ENCODE measurements at regions not wholly inside any gene's neighbourhood (a gene's known extent, or its start where the extent isn't known, plus 50 kb on each side); places are given as distances from the start of the nearest gene placed in this dataset.
A peak's percentile ranks its signal among the peaks of the same experiment; 100 is the strongest.

DNA sequence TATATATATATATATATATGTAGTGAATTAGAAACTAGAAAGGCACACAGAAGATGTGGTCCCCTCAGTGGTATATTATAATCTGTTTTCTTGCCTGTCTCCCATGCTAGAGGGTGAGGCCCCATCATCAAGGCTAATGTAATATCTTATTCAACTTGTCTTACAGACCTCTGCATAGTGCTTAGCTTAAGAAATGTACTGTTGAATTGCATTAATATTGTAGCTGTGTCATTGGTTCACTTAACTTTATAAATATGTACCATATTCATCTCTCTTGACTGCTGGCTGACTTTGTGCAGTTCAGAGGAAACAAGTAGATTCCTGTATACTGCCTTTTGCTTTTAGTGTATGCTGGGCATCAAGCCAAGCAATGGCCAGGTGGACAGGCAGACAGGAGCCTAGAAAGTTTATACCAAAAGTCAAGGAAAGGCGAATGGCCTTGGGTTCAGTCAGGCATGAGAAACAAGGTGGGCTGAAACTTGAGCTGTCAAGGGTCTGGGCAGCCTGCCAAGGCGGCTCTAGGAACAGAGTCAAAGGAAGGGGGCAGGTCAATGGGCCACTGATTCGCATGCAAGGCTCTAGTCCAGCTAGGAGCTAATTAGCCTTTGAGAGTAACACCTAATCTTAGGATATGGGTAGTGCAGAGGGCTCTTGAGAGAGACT, 78.8 kb upstream of the LEF1 start (continued):
- TF ChIP-seq ZBTB7A (tag by site-specific recombination; IDR thresholded peaks at IDR 0.05; ENCODE audit: low read depth): no peak
- no peak for TF ChIP-seq ZNF23 (tag by site-specific recombination; IDR thresholded peaks at IDR 0.05; ENCODE audit: borderline replicate concordance)
- no peak for TF ChIP-seq KLF16 (tag by site-specific recombination; IDR thresholded peaks at IDR 0.05)
- TF ChIP-seq ZSCAN30 (tag by site-specific recombination; IDR thresholded peaks at IDR 0.05): no peak
- TF ChIP-seq HOXD13 (CRISPR knock-in tag; IDR thresholded peaks at IDR 0.05; ENCODE audit: borderline replicate concordance): no peak
- TF ChIP-seq, protein P1, sequence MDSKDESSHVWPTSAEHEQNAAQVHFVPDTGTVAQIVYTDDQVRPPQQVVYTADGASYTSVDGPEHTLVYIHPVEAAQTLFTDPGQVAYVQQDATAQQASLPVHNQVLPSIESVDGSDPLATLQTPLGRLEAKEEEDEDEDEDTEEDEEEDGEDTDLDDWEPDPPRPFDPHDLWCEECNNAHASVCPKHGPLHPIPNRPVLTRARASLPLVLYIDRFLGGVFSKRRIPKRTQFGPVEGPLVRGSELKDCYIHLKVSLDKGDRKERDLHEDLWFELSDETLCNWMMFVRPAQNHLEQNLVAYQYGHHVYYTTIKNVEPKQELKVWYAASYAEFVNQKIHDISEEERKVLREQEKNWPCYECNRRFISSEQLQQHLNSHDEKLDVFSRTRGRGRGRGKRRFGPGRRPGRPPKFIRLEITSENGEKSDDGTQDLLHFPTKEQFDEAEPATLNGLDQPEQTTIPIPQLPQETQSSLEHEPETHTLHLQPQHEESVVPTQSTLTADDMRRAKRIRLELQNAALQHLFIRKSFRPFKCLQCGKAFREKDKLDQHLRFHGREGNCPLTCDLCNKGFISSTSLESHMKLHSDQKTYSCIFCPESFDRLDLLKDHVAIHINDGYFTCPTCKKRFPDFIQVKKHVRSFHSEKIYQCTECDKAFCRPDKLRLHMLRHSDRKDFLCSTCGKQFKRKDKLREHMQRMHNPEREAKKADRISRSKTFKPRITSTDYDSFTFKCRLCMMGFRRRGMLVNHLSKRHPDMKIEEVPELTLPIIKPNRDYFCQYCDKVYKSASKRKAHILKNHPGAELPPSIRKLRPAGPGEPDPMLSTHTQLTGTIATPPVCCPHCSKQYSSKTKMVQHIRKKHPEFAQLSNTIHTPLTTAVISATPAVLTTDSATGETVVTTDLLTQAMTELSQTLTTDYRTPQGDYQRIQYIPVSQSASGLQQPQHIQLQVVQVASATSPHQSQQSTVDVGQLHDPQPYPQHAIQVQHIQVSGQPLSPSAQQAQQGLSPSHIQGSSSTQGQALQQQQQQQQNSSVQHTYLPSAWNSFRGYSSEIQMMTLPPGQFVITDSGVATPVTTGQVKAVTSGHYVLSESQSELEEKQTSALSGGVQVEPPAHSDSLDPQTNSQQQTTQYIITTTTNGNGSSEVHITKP (tag by site-specific recombination; IDR thresholded peaks at IDR 0.05): peak; percentile 63; the same call in 1 of the 2 replicates
- TF ChIP-seq, protein P2, sequence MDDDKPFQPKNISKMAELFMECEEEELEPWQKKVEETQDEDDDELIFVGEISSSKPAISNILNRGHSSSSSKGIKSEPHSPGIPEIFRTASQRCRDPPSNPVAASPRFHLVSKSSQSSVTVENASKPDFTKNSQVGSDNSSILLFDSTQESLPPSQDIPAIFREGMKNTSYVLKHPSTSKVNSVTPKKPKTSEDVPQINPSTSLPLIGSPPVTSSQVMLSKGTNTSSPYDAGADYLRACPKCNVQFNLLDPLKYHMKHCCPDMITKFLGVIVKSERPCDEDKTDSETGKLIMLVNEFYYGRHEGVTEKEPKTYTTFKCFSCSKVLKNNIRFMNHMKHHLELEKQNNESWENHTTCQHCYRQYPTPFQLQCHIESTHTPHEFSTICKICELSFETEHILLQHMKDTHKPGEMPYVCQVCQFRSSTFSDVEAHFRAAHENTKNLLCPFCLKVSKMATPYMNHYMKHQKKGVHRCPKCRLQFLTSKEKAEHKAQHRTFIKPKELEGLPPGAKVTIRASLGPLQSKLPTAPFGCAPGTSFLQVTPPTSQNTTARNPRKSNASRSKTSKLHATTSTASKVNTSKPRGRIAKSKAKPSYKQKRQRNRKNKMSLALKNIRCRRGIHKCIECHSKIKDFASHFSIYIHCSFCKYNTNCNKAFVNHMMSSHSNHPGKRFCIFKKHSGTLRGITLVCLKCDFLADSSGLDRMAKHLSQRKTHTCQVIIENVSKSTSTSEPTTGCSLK (tag by site-specific recombination; IDR thresholded peaks at IDR 0.05): no peak

DNA sequence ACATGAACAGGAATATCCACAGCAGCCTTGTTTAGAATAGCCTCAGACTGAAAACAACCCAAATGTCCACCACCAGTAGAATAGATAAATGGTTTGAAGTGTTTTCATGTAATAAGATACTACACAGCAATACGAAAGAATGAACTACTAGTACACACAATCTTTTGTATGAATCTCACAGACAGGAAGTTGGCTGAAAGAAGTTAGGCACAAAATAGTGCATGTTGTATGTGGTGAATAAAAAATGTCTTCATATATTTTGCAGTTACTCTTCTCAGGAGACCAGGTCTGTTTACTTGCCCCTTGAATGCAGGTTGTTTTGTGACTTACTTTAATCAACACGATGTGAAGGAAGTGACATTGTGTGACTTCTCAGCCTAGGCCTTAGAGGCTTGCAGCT, 75.9 kb upstream of the LEF1 start:
- Histone ChIP-seq H3K4me1 (ENCODE audit: control insufficient read depth, insufficient read depth, low read length) (no peaks in the 10 kb centered on the region), H3K27ac (ENCODE audit: extremely low read depth, low read depth, low read length) (no peak overlapping the region), H3K4me3 (ENCODE audit: low read depth, low read length) (no peak overlapping the region), H3K9me3 (ENCODE audit: control insufficient read depth, insufficient read depth, low read depth, low read length) (no peaks in the 10 kb centered on the region), H3K36me3 (ENCODE audit: control insufficient read depth in 2 of 2, insufficient read depth in 1 of 2, low read length in 2 of 2) (no peaks in the 10 kb centered on the region)
- TF ChIP-seq ZNF169 (tag by site-specific recombination; IDR thresholded peaks at IDR 0.05) (no peak), ZNF768 (tag by site-specific recombination; IDR thresholded peaks at IDR 0.05) (no peak), ZNF248 (tag by site-specific recombination; IDR thresholded peaks at IDR 0.05) (no peak), ZNF239 (tag by site-specific recombination; IDR thresholded peaks at IDR 0.05) (no peak), ZNF146 (tag by site-specific recombination; IDR thresholded peaks at IDR 0.05) (no peak), ZNF311 (tag by site-specific recombination; IDR thresholded peaks at IDR 0.05; ENCODE audit: borderline replicate concordance) (no peak), ZNF621 (tag by site-specific recombination; IDR thresholded peaks at IDR 0.05) (no peak), ZNF530 (tag by site-specific recombination; IDR thresholded peaks at IDR 0.05; ENCODE audit: low read depth) (no peak), GLI2 (tag by site-specific recombination; IDR thresholded peaks at IDR 0.05; ENCODE audit: borderline replicate concordance, low read depth) (no peak), ZIC2 (tag by site-specific recombination; IDR thresholded peaks at IDR 0.05) (no peak), KLF9 (tag by site-specific recombination; IDR thresholded peaks at IDR 0.05; ENCODE audit: low read depth) (no peak), GLI4 (tag by site-specific recombination; IDR thresholded peaks at IDR 0.05) (no peak), ZNF211 (tag by site-specific recombination; IDR thresholded peaks at IDR 0.05; ENCODE audit: low read depth) (no peak), MZF1 (tag by site-specific recombination; IDR thresholded peaks at IDR 0.05; ENCODE audit: borderline replicate concordance) (no peak), ZNF221 (tag by site-specific recombination; IDR thresholded peaks at IDR 0.05; ENCODE audit: borderline replicate concordance) (no peak), ZBTB7A (tag by site-specific recombination; IDR thresholded peaks at IDR 0.05; ENCODE audit: low read depth) (no peak)
- TF ChIP-seq, protein P3, sequence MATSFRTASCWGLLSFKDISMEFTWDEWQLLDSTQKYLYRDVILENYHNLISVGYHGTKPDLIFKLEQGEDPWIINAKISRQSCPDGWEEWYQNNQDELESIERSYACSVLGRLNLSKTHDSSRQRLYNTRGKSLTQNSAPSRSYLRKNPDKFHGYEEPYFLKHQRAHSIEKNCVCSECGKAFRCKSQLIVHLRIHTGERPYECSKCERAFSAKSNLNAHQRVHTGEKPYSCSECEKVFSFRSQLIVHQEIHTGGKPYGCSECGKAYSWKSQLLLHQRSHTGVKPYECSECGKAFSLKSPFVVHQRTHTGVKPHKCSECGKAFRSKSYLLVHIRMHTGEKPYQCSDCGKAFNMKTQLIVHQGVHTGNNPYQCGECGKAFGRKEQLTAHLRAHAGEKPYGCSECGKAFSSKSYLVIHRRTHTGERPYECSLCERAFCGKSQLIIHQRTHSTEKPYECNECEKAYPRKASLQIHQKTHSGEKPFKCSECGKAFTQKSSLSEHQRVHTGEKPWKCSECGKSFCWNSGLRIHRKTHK (tag by site-specific recombination; IDR thresholded peaks at IDR 0.05): no peak
- CTCF ChIA-PET: no interaction called here
- POLR2A ChIA-PET: no interaction called here
